ENCODE measurements at regions not wholly inside any gene's neighbourhood (a gene's known extent, or its start where the extent isn't known, plus 50 kb on each side); places are given as distances from the start of the nearest gene placed in this dataset.

DNA sequence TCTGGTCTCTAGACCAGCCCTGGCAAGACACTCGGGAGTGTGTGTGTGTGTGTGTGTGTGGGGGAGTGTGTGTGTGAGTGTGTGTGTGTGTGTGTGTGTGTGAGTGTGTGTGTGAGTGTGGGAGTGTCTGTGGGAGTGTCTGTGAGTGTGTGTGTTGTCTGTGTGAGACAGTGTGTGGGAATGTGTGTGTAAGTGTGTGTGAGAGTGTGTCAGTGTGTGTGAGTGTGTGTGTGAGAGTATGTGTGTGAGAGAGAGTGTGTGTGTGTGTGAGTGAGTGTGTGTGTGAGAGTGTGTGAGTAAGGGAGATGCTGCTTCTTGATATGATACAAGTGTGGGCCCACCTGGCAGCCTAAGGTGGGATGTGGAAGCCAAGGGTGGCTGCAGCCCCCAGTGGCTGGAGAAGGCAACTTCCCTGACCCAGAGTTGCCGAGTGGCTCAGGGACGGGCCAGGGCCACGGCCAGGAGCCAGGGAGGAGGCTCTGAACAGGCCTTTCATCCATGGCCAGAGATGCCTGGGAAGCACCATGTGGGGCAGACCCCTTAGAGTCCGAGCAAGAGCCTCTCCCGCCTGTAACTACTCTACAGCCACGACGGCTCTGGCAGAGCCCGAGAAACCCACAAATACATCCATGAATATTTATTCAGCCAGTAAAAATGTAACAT is 159.3 kb upstream of the MYCN start:
- TF ChIP-seq KDM1A (IDR thresholded peaks at IDR 0.05; ENCODE audit: borderline replicate concordance, low read length) (no peak), EZH2 (IDR thresholded peaks at IDR 0.05; ENCODE audit: low read depth, low read length, severe bottlenecking) (no peak), RXRA (IDR thresholded peaks at IDR 0.05; ENCODE audit: insufficient read depth, low read depth, low read length) (no peak), GABPA (IDR thresholded peaks at IDR 0.05; ENCODE audit: borderline replicate concordance, insufficient read depth, low read length) (no peak), CHD2 (IDR thresholded peaks at IDR 0.05; ENCODE audit: low read length) (no peak), PHF8 (conservative IDR thresholded peaks at IDR 0.05; ENCODE audit: low read depth, low read length) (no peak), EP300 (IDR thresholded peaks at IDR 0.05; ENCODE audit: borderline replicate concordance in 1 of 2, low read depth in 2 of 2, low read length in 2 of 2) (no peak), SIX5 (IDR thresholded peaks at IDR 0.05; ENCODE audit: low read depth, low read length) (no peak), JUND (IDR thresholded peaks at IDR 0.05; ENCODE audit: low read length) (no peak), SP1 (IDR thresholded peaks at IDR 0.05; ENCODE audit: low read depth, low read length) (no peak)
- TF ChIP-seq, protein P1, sequence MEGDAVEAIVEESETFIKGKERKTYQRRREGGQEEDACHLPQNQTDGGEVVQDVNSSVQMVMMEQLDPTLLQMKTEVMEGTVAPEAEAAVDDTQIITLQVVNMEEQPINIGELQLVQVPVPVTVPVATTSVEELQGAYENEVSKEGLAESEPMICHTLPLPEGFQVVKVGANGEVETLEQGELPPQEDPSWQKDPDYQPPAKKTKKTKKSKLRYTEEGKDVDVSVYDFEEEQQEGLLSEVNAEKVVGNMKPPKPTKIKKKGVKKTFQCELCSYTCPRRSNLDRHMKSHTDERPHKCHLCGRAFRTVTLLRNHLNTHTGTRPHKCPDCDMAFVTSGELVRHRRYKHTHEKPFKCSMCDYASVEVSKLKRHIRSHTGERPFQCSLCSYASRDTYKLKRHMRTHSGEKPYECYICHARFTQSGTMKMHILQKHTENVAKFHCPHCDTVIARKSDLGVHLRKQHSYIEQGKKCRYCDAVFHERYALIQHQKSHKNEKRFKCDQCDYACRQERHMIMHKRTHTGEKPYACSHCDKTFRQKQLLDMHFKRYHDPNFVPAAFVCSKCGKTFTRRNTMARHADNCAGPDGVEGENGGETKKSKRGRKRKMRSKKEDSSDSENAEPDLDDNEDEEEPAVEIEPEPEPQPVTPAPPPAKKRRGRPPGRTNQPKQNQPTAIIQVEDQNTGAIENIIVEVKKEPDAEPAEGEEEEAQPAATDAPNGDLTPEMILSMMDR (IDR thresholded peaks at IDR 0.05; ENCODE audit: control extremely low read depth in 1 of 3, insufficient read depth in 1 of 3, low read depth in 1 of 3, low read length in 3 of 3) = peak; percentile 39 to 51 (median 45)
- TF ChIP-seq, protein P2, sequence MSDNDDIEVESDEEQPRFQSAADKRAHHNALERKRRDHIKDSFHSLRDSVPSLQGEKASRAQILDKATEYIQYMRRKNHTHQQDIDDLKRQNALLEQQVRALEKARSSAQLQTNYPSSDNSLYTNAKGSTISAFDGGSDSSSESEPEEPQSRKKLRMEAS (IDR thresholded peaks at IDR 0.05) = no peak
